ENCODE measurements at regions not wholly inside any gene's neighbourhood (a gene's known extent, or its start where the extent isn't known, plus 50 kb on each side); places are given as distances from the start of the nearest gene placed in this dataset.

GRCh38 chr10:124273141-124273540, 145.6 kb downstream of the OAT start (continued):
- TF ChIP-seq USF2 (IDR thresholded peaks at IDR 0.05; ENCODE audit: borderline replicate concordance, low read depth, low read length) (no peak), REST (IDR thresholded peaks at IDR 0.05; ENCODE audit: low read depth, low read length) (no peak), RBBP5 (conservative IDR thresholded peaks at IDR 0.05) (no peak), YY1 (IDR thresholded peaks at IDR 0.05; ENCODE audit: low read depth, low read length) (no peak)

- Histone ChIP-seq H3K27ac (ENCODE audit: control insufficient read depth, insufficient read depth) (no peak overlapping the region), H3K9me3 (replicated peaks; ENCODE audit: control insufficient read depth, insufficient read depth, low read length) (peaks cover 14% of the 10 kb centered on the region; the same call in 2 of the 3 replicates), H3K4me1 (ENCODE audit: control insufficient read depth, insufficient read depth, low read length) (no peaks in the 10 kb centered on the region), H3K27me3 (replicated peaks in 1 of 2; ENCODE audit: control insufficient read depth in 2 of 2, insufficient read depth in 2 of 2, low read length in 1 of 2) (no peaks in the 10 kb centered on the region), H4K20me1 (ENCODE audit: control insufficient read depth, insufficient read depth) (no peaks in the 10 kb centered on the region), H3K36me3 (ENCODE audit: control insufficient read depth in 2 of 2, insufficient read depth in 2 of 2, low read length in 1 of 2) (no peaks in the 10 kb centered on the region), H3K4me2 (ENCODE audit: control insufficient read depth, insufficient read depth) (no peak overlapping the region), H3K79me2 (ENCODE audit: control insufficient read depth, insufficient read depth, low read length) (no peaks in the 10 kb centered on the region), H3K9ac (ENCODE audit: control insufficient read depth, insufficient read depth, low read length) (no peak overlapping the region), H3K4me3 (no peak overlapping the region), H2AFZ (ENCODE audit: control insufficient read depth, low read depth, low read length) (no peak overlapping the region)
- DNase-seq (ENCODE audit: low read depth, low spot score) (no peak), FAIRE-seq (no peak), ATAC-seq (no peak)
- ChIA-PET CTCF (interaction anchor here (0.7 kb wide), 1 partner anchor 18 kb away, joined by 3 read pairs; no protein-coding TSS in a partner anchor), POLR2A (no interaction called here), RAD21 (ENCODE audit: unreplicated experiment) (no interaction called here), SMC1A (ENCODE audit: uncharacterized antibody, unreplicated experiment) (no interaction called here)
- BruUV-seq (replicated peaks), result no TSS peak
- WGBS (ENCODE audit: insufficient coverage, insufficient replicate concordance, low lambda C conversion rate, missing lambda C conversion rate), result 52% methylated on average over 4 of the region's 4 CpGs
- TF ChIP-seq CREB1 (IDR thresholded peaks at IDR 0.05; ENCODE audit: low read depth) (no peak), PKNOX1 (IDR thresholded peaks at IDR 0.05) (no peak), MEF2A (IDR thresholded peaks at IDR 0.05; ENCODE audit: insufficient read depth, low read depth, low read length) (no peak), CBX3 (IDR thresholded peaks at IDR 0.05; ENCODE audit: borderline replicate concordance, low read depth) (no peak), NR2F1 (conservative IDR thresholded peaks at IDR 0.05) (no peak), ATF7 (IDR thresholded peaks at IDR 0.05; ENCODE audit: low read depth) (no peak), YY1 (IDR thresholded peaks at IDR 0.05; ENCODE audit: low read depth, low read length) (no peak)
- intact Hi-C loops (cut with micrococcal nuclease; ENCODE audit: unreplicated experiment) (no loop called here), in situ Hi-C loops (cut with MboI) (no loop called here)
Observed at GRCh38 chr10:124271676-124272075, 147.0 kb downstream of the OAT start.

Data from GM12878 (cell line).